NCI-H2107 (cell line): ENCODE measurements at regions not wholly inside any gene's neighbourhood (a gene's known extent, or its start where the extent isn't known, plus 50 kb on each side); places are given as distances from the start of the nearest gene placed in this dataset.
"Not testable (repeated sequence)": the region's sequence is repeated elsewhere in the genome, so short reads cannot be mapped to it uniquely, and the experiment has no call there.

Source experiments
- DNase-seq: peaks from one replicate; lab custom pipeline; 2025; lab: John Stamatoyannopoulos, UW

DNA sequence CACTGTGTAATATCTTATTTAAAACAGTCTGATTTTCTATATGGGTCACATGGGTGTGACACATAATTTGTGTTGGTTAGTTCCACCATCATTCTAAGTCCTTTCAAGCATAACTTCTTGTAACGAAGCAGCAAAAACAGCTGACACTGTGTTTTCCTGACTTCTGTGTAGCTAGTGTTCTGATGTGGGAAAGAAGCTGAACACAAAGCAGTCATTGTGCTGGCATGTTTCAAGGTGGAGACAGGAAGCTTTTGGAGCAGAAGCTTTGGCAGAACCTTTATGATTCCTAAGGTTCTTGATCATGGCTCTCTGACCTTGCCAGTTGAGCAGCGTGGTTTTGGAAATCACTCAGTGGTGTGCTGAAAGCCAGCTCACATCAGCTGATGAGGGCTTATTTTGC, 351.7 kb upstream of the MDGA2 start:
- no peak for DNase-seq

DNA sequence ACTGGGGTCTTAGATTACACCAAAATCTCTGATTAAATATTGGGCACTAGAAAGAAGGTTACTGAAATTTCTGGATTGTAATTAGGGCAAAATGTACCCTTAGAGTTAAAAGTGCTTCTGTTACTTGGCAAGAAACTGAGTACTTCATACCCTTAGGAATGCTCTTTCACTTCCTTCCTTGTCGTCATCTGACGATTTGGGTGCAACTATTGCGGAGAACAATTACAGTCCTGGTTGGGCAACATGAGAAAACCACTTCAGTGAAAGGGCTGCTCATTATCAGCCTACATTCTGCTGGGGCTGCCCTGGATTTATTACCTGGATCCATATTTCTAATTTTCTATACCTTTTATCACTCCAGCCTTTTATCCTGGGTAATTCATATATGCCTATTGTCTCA, 348.5 kb upstream of the MDGA2 start:
- DNase-seq = no peak

DNA sequence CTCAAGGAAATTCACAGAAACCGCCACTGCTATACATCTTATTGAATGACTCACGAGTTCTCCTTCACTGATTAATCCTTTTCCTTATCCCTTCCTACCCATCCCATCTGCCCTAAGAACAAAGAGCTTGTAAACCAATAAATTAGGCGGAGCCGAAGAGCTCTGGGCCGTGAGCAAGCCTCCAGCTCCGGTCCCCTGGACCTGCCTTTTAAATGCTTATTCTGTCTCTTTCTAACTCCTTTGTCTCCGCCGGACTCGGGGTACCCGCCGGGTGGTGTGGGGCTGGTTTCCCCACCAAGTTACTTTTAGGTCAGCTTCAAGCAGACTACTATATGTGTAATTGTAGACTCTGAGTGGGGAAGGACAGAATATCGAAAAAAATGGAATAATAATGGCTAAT, 336.1 kb upstream of the MDGA2 start:
- DNase-seq = not testable (repeated sequence)

DNA sequence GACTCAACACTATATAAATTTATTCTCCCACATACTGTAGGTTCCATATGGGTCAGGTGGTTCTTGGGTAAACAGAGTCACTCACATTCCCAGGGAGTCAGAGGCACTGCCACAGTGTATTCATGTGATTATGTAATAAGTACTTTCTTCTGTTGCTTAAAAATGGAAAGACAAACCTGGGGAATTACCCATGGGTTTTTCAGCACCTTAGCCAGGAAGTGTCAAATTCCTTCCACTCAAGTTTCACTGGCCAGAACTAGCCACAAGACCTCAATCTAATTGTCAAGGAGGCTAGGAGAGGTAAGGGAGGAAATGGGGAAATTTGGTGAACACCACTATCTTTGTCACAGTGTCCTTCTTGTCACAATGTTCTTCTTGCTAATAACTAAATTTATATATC, 333.2 kb upstream of the MDGA2 start:
- no peak for DNase-seq

DNA sequence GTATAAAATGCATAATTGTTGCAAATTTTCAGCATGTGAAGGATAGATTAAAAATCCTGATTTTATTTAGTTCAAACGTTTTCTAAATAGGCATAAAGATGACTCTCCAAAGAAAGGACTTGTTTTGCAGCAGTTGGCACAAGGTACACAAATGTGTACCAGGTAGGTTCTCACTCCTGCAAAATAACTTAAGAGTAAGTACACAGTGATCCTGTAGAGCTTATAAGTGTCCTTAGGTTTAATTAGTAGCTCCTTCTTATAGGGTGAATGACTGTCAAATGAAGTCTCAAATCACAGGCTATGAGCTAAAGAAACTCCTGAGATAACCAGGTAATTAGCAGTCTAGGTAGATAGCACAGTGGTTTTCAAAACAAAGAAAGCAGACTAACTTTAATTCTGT, 330.6 kb upstream of the MDGA2 start:
- no peak for DNase-seq

DNA sequence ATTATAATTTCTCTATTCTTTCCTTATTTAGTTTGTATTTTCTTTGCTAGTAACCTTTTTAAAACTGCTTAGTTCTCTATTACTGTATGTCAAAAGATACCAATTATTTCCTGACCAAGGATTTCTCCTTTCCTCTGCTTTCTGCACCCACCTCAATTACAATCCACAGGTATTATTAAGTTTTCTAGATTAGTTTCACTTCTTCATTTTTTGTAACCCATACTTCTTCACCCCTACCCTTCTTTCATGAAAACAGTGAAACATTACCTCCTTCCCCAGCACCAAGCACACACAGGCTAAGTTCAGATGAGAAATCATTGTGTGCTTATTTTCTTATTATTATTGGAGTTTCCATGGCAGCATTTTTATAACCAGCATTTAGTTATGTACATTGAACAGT, 318.5 kb upstream of the MDGA2 start:
- no peak for DNase-seq

DNA sequence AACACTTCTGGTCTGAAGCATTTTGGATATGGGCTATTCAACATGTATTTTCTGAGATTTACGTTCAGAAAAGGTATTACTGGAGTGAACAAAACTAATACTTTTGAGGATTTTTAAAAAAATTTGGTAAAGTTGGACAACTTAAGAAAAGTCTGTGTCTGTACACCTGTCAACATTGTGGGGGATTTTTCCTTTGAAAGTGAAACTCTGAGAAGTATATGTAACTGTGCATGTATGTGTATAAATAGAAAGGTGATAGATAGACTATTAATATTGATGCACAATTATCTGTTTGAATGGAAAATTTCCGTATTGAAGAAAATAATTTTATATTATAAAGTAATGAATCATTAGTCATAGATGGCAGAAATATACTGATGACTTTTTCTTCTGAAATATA, 312.8 kb upstream of the MDGA2 start:
- no peak for DNase-seq

DNA sequence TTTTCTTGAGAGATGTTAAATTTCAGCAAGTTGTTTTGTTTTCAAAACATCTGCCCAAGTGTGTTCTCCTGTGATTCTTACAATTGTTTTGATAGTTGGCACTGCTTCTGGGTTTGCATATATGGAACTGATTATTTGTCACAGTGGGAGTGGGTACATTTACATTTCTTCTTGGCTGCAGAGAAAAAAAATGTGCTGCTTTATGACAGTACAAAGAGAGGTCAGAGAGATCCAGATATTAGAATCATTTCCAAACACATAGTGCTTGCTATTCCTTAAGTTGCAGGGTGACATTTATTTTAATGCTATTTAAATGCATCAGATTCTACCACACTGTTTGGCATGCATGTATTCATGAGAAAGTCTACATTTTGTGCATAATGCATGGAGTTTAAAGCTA, 303.5 kb upstream of the MDGA2 start:
- DNase-seq = no peak

DNA sequence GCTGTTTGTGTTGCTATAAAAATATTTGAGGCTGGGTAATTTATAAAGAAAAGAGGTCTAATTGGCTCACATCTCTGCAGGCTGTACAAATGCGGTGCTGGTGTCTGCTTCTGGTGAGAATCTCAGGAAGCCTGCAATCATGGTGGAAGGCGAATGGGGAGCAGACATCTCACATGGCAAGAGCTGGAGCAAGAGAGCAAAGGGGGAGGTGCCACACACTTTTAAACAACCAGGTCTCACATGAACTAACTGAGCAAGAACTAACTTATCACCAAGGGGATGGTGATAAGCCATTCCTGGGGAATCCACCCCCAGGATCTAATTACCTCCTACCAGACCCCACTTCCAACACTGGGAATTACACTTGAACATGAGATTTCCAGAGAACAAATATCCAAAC, 300.7 kb upstream of the MDGA2 start:
- no peak for DNase-seq

DNA sequence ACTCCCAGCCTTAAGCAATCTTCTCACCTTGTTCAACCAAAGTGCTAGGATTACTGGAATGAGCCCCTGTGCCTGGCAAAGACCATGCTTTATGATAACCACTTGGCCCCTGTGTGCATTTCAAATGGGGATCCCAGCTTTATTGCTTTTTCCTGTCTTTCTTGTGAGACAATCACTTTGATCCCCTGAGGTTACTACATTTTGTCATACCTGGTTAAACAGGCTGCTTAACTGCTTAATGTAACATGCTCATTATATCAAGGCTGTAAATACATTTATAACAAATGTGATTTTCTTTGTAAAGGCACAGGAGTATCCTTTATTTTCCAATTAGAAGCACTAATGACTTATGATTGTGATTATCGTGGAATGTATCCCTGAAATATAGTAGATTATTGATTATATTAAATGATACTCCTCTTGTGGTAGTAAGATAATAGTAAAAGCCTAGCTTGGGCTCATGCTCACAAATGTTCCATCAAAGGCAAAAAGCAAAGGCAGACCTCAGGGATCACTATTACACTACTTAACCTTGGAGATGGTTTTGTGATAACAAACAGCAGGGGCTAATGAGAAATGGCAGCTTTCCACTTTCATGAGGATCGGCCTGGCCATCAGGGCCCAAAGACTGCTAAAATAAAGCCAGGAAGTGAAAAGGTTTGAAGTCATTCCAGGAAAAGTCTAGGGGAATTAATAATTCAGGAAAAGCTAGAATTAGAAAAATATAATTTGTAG, 290.8 kb upstream of the MDGA2 start:
- no peak for DNase-seq

DNA sequence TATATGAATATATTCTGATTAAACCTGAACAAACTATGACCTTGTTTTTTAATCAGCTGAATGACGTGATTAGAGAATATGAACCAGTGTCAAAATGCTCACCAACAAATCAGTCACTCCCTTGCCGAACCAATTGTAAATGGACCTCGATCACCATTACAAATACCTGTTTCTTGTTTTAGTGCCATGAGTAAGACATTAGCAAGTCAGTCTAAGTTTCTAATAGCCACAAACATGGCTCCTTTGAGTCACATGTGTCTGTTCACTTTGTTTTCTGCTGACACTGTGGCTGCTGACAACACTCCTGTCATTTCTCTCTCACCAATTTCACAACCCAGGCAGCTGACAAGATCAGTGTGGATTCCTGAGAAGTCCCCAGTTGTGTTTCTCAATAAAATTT, 286.2 kb upstream of the MDGA2 start:
- no peak for DNase-seq

DNA sequence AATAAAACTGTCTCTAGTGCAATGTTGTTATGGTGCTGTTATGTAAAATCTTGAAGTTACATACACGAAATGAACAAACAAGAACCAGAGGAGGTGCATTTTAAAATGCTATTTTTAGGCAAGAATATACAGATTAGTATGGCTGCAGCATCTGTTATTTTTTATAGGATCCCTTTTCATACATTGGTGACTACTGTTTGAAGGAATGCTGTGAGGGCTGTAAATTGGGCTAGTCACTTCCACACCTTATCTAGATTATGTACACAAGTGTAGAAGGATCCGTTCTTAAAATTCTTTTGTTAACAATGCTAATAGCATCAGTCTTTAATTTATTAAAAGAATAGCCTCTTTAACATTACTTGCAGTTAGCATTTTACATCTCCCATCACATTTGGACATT, 284.3 kb upstream of the MDGA2 start:
- DNase-seq = no peak

DNA sequence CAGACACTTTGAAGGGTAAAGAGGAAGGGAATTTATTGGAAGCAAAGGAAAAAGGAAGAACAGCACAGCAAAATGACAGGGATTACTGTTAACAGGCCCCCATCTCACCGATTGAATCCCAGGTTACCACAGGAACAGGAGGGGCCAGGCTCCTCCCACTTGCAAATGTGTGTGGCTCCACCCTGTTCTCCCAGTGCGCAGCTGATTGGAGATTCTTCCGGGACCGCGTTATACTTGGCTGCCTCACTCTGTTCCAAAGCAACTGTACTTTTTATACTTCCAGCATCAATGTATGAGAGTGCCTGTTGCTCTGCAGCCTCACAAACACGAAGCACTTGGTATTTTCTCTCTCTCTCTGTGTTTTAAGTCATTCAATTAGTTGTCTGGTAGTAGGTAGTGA, 273.6 kb upstream of the MDGA2 start:
- no peak for DNase-seq

DNA sequence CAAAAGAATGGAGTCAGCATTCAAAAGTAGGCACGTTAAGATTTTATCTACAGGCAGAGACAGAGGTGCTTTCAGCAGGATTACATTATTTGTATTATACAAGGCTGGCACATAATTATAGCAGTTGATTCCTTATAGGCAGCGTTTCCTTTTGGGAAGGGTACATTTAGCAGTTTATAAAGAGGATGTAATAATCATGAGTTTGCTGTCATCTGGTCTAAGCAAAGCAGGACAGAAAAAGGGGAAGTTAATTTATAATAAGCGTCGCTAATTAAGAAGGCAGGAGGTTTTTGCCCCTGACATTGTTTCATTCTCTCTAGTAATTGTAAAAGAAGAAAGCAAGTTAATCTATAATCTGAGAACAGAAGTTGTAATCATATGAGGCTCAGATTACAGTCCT, 259.9 kb upstream of the MDGA2 start:
- no peak for DNase-seq

DNA sequence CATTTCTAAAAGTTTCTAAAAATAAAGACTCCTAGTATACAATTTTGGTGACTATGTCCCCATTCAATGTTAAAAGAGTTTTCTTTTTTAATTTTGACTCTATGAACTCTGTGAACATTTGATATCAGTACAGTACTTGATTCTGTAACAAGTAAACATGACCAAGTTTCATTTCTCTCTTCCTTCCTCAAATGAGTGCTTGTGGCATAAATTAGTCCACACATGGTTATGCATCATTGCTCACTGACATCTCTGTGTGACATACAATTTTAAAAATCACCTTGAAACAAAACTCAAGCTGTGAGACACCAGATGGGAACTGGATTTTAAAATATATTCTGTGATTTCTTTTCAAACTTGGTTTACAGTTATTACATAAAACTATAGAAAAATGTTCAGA, 253.9 kb upstream of the MDGA2 start:
- no peak for DNase-seq

DNA sequence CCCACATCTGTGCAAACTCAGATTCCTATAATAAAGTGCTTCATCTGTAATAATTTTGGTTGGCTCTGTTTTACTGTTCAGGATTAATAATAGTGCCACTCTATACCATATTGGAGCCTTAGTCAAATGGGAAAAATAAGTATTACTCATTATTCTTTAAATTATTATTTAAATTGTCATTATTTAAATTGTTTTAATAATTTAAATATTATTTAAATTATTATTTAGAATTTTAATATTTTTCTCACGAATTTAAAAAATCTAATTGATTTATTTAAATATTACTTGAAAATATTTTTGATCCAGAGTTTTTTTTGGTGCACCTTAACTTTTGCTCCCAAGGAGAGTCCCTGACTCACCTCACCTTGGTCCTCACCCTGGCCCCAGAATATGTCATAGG, 245.7 kb upstream of the MDGA2 start:
- DNase-seq = no peak

DNA sequence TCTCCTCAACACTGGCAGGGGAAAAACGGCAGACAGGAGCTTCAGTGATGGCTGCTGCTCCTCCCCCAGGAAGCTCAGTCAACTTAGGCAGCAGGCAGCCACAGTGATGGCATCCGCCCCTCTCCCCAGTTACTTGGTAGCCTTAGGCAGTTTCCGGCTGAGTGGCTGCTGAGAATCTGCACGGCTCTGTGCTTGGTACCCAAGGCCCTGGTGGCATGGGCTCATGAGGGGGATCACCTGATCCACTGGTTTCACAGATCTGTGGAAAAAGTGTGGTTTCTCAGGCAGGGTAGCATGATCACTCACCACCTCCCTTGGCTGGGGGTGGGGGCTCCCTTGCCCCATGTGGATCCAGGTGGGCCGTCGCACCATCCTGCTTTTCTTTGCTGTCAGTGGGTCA, 244.6 kb upstream of the MDGA2 start:
- DNase-seq = no peak

DNA sequence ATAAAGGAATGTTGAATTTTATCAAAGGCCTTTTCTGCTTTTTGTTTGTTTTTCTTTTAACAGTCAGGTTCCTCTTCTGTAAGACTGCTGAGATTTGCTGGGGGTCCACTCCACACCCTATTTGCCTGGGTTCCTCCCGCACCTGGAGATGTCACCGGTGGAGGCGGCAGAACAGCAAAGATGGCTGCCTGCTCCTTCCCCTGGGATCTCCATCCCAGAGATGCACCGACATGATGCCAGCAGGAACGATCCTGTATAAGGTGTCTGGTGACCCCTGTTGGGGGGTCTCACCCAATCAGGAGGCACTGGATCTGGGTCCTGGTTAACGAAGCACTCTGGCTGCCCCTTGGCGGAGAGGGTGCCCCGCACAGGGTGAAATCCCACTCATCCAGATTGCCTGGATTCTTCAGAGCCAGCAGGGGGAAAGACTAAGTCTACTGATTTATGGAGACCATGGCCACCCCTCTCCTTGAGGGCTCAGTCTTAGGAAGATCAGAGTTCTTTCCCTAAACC, 244.0 kb upstream of the MDGA2 start:
- no peak for DNase-seq

DNA sequence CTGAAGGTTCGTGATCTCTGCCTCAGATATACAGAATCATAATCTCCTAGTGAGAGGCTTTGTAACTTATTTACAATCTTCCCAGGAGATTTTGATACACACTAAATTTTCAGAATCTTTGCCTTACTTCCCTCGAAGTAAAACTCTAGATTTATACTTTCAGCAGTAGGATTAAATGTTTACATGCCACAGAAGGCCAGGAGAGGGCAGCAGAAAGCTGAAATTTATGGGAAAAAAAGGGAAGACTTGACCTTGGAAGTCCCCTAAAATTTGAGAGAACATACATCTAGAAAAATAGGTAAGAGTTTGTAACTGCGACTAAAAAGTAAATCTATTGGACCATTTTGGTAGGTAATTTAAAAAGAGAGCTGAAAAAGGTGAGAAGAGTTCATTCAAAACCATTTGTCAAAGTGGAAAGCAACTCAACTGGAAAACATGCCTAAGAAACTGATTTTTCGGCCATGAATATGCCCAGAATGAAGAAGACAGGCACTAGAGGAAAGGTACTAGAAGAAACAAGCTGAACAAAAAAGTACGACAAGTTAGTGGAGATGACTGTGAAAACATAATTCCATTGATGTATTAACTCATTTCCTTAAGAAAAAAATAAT, 242.0 kb upstream of the MDGA2 start:
- DNase-seq = no peak

DNA sequence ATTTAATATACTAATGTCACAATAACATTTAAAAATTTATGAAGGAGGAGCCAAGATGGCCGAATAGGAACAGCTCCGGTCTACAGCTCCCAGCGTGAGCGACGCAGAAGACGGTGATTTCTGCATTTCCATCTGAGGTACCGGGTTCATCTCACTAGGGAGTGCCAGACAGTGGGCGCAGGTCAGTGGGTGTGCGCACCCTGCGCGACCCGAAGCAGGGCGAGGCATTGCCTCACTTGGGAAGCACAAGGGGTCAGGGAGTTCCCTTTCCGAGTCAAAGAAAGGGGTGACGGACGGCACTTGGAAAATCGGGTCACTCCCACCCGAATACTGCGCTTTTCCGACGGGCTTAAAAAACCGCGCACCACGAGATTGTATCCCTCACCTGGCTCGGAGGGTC, 225.7 kb upstream of the MDGA2 start:
- DNase-seq = not testable (repeated sequence)

DNA sequence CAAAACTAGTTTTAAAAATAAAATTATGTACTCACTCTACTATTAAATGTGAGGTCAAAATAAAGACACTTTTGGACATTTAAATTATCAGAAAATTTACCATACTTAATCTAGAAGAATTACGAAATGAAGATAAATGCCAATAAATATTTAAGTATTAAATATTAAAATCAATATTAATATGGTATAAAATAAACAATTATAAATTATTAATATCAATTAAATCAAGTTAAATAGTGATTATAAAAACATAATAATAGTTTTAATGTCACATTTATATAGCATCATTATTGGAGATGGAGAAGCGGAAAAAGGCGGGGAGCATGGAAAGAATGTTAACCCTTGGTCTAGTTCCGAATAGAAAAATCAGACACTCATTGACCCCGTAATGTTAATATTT, 224.3 kb upstream of the MDGA2 start:
- no peak for DNase-seq

DNA sequence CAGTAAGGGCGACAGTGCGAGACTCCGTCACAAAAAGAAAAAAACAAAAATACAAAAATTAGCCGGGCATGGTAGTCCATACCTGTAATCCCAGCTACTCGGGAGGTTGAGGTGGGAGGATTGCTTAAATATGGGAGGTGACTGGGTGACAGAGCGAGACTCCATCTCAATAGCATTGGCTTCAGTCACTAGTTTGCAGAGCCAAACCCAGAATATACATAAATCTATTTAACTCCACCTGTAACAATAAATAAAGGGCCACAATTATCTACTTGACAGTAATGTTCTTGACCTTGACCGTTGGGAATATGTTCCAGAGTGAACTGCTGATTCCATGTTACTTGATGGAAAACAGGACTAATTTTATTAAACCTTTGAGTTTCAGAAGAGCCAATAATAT, 198.9 kb upstream of the MDGA2 start:
- no peak for DNase-seq

DNA sequence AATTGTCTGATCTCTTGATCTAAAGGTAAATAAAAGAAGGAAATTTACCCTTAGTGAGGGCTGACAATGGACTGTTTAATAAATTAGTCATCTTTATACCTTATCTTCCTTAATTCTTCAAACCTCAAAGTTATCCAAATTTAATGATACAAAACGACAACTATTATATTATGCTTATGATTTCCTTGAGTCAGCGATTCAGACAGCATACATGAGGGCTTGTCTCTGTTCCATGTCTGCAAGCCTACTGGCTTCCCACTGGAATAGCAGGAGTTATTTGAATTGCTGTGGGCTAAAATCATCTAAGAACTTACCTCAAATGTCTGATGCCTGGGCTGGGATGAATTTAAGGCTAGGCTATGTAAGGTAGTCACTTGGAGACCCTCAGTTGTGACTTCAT, 197.2 kb upstream of the MDGA2 start:
- no peak for DNase-seq

DNA sequence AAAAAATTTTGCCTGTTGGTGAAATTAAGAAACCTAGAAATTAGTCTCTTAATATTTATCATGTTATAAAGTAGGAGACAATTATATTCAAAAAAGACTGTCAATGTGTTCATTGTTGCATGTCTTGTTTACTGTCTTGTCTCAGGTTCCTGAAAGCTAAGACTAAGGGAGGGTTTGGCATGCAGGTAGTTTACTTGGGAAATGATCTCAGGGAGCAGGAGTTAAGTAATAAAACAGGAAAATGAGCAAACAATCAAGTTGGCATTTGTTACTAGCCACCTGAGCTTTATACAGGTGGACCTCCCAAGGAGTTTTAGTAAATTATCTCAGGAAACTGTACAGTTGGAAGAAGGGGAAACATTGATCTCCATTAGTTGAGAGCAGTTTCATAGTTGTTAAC, 188.0 kb upstream of the MDGA2 start:
- no peak for DNase-seq
